H9 (cell line): ENCODE measurements at regions not wholly inside any gene's neighbourhood (a gene's known extent, or its start where the extent isn't known, plus 50 kb on each side); places are given as distances from the start of the nearest gene placed in this dataset.

ENCODE experiments used
- DNase-seq: peaks from one replicate; pipeline ENCODE4 v3.0.0-alpha.2; 2017
- H2AFZ ChIP-seq: one replicate; pipeline ENCODE4 v1.6.1; 2013; ENCODE audit warnings: mild to moderate bottlenecking, low read length, control low read depth, moderate library complexity
- H2AK5ac ChIP-seq: 2 replicates; pipeline ENCODE4 v1.6.1; 2013; ENCODE audit warnings: low read length, control low read depth, mixed read lengths; ENCODE audit not compliant: insufficient read length
- H2BK120ac ChIP-seq: one replicate; pipeline ENCODE4 v1.6.1; 2013; ENCODE audit warnings: low read depth, mild to moderate bottlenecking, low read length, control low read depth, inconsistent platforms; ENCODE audit not compliant: poor library complexity, severe bottlenecking
- H2BK12ac ChIP-seq: 2 replicates; pipeline ENCODE4 v1.6.1; 2013; ENCODE audit warnings: low read length, control low read depth, mixed read lengths, low read depth; ENCODE audit not compliant: insufficient read length
- H2BK15ac ChIP-seq: 2 replicates; pipeline ENCODE4 v1.6.1; 2013; ENCODE audit warnings: low read depth, low read length, control low read depth
- H2BK20ac ChIP-seq: one replicate; pipeline ENCODE4 v1.6.1; 2013; ENCODE audit warnings: low read depth, mild to moderate bottlenecking, low read length, control low read depth, inconsistent platforms; ENCODE audit not compliant: poor library complexity, severe bottlenecking
- H2BK5ac ChIP-seq: 2 replicates; pipeline ENCODE4 v1.6.1; 2013; ENCODE audit warnings: low read length, control low read depth, mixed read lengths; ENCODE audit not compliant: insufficient read length
- H3K14ac ChIP-seq: 2 replicates; pipeline ENCODE4 v1.6.1; 2013; ENCODE audit warnings: low read length, control low read depth; ENCODE audit not compliant: insufficient read depth
- H3K18ac ChIP-seq: 2 replicates; pipeline ENCODE4 v1.6.1; 2013; ENCODE audit warnings: low read depth, mild to moderate bottlenecking, mixed read lengths, low read length, control low read depth; ENCODE audit not compliant: insufficient read length
- H3K23ac ChIP-seq: 2 replicates; pipeline ENCODE4 v1.6.1; 2013; ENCODE audit warnings: low read length, control low read depth, mixed read lengths, low read depth; ENCODE audit not compliant: insufficient read length
- H3K23me2 ChIP-seq: 2 replicates; pipeline ENCODE4 v1.6.1; 2013; ENCODE audit warnings: low read depth, mild to moderate bottlenecking, mixed read lengths, low read length, control low read depth; ENCODE audit not compliant: insufficient read length, poor library complexity, severe bottlenecking
- H3K27ac ChIP-seq: 2 replicates; pipeline ENCODE4 v1.5.1; 2013; ENCODE audit warnings: low read length, control low read depth, mixed read lengths, low read depth; ENCODE audit not compliant: insufficient read length
- H3K27me3 ChIP-seq: 2 replicates; pipeline ENCODE4 v1.6.1; 2013; ENCODE audit warnings: low read length, control low read depth, inconsistent platforms; ENCODE audit not compliant: insufficient read depth
- H3K4ac ChIP-seq: 2 replicates; pipeline ENCODE4 v1.6.1; 2013; ENCODE audit warnings: low read depth, mild to moderate bottlenecking, control low read depth, inconsistent platforms, low read length, moderate library complexity
- H3K4me1 ChIP-seq: 2 replicates; pipeline ENCODE4 v1.6.1; 2013; ENCODE audit warnings: low read length, control low read depth, inconsistent platforms; ENCODE audit not compliant: insufficient read depth
- H3K4me2 ChIP-seq: 2 replicates; pipeline ENCODE4 v1.6.1; 2013; ENCODE audit warnings: low read length, control low read depth, mixed read lengths; ENCODE audit not compliant: insufficient read length, insufficient read depth
- H3K56ac ChIP-seq: 2 replicates; pipeline ENCODE4 v1.6.1; 2013; ENCODE audit warnings: low read depth, mild to moderate bottlenecking, mixed read lengths, low read length, control low read depth; ENCODE audit not compliant: insufficient read length
- H3K79me1 ChIP-seq: 2 replicates; pipeline ENCODE4 v1.6.1; 2013; ENCODE audit warnings: low read depth, mild to moderate bottlenecking, moderate library complexity, low read length, control low read depth, inconsistent platforms; ENCODE audit not compliant: insufficient read depth, poor library complexity, severe bottlenecking
- H3K79me2 ChIP-seq: 2 replicates; pipeline ENCODE4 v1.6.1; 2013; ENCODE audit warnings: low read length, control low read depth, inconsistent platforms; ENCODE audit not compliant: insufficient read depth
- H3K9ac ChIP-seq: 2 replicates; pipeline ENCODE4 v1.6.1; 2013; ENCODE audit warnings: low read length, control low read depth, mixed read lengths; ENCODE audit not compliant: insufficient read length; ENCODE audit errors: extremely low read depth
- H3K9me3 ChIP-seq: one replicate; pipeline ENCODE4 v1.6.1; 2013; ENCODE audit warnings: low read depth, low read length, inconsistent platforms; ENCODE audit not compliant: control insufficient read depth
- H3T11ph ChIP-seq: one replicate; pipeline ENCODE4 v1.6.1; 2013; ENCODE audit warnings: mild to moderate bottlenecking, low read length, control low read depth, inconsistent platforms
- H4K20me1 ChIP-seq: one replicate; pipeline ENCODE4 v1.6.1; 2013; ENCODE audit not compliant: control insufficient read depth, insufficient read length, insufficient read depth
- H4K5ac ChIP-seq: 2 replicates; pipeline ENCODE4 v1.6.1; 2013; ENCODE audit warnings: low read depth, mild to moderate bottlenecking, mixed read lengths, low read length, control low read depth; ENCODE audit not compliant: insufficient read length
- H4K8ac ChIP-seq: replicated peaks from 2 replicates; pipeline ENCODE4 v1.6.1; 2013; ENCODE audit warnings: low read length, control low read depth, mixed read lengths, low read depth; ENCODE audit not compliant: insufficient read length
- H4K91ac ChIP-seq: 2 replicates; pipeline ENCODE4 v1.6.1; 2013; ENCODE audit warnings: low read depth, mild to moderate bottlenecking, moderate library complexity, mixed read lengths, low read length, control low read depth; ENCODE audit not compliant: insufficient read length
- H3K27ac Mint-ChIP-seq, 3 experiments: 2 replicates in 2 of 3; 3 replicates in 1 of 3; pipeline ENCODE4 v1.8.0; 2020 to 2021; ENCODE audit warnings: mixed read lengths in 3 of 3, mild to moderate bottlenecking in 1 of 3, moderate library complexity in 1 of 3
- H3K27me3 Mint-ChIP-seq: 2 replicates; pipeline ENCODE4 v1.8.0; 2021; ENCODE audit warnings: low read depth, mild to moderate bottlenecking, moderate library complexity, mixed read lengths
- H3K36me3 Mint-ChIP-seq, 3 experiments: 2 replicates in 2 of 3; 3 replicates in 1 of 3; pipeline ENCODE4 v1.8.0; 2020 to 2021; ENCODE audit warnings: low read depth in 3 of 3, mixed read lengths in 3 of 3; ENCODE audit not compliant: insufficient read depth in 1 of 3
- H3K4me1 Mint-ChIP-seq, 2 experiments: 2 replicates each; pipeline ENCODE4 v1.8.0; 2020; ENCODE audit warnings: mixed read lengths in 2 of 2
- H3K4me3 Mint-ChIP-seq, 2 experiments: 2 replicates in 1 of 2; 3 replicates in 1 of 2; pipeline ENCODE4 v1.8.0; 2020 to 2021; ENCODE audit warnings: mild to moderate bottlenecking in 2 of 2, mixed read lengths in 2 of 2, moderate library complexity in 1 of 2
- H3K9me3 Mint-ChIP-seq, 2 experiments: 2 replicates in 1 of 2; 3 replicates in 1 of 2; pipeline ENCODE4 v1.8.0; 2020; ENCODE audit warnings: mild to moderate bottlenecking in 2 of 2, mixed read lengths in 2 of 2, moderate library complexity in 1 of 2
- CTCF ChIP-seq: fragments of 200-600 bp; sonication (generic); conservative IDR thresholded peaks from 3 replicates; pipeline ENCODE4 v1.8.0; 2021; ENCODE audit warnings: antibody characterized with exemption, mild to moderate bottlenecking
- WGBS: extraction: QIAGEN DNeasy Blood & Tissue Kit; methylation state at CpG from one replicate; pipeline ENCODE4 v1.1.7; 2013; ENCODE audit warnings: missing lambda C conversion rate, low lambda C conversion rate, mixed read lengths; ENCODE audit not compliant: insufficient read length; ENCODE audit errors: extremely low coverage; 5-methylcytosine and 5-hydroxymethylcytosine counted together

- Histone ChIP-seq H3K23ac (no peak overlapping the region), H3K23me2 (no peaks in the 10 kb centered on the region), H3K79me1 (no peaks in the 10 kb centered on the region), H3K56ac (no peak overlapping the region), H2BK12ac (no peak overlapping the region), H4K8ac (no peak overlapping the region), H2AK5ac (no peak overlapping the region), H2BK15ac (no peak overlapping the region), H3K18ac (no peak overlapping the region), H3K27ac (no peak overlapping the region), H2BK20ac (no peak overlapping the region), H3K4me1 (no peaks in the 10 kb centered on the region), H2BK120ac (no peak overlapping the region), H4K20me1 (no peaks in the 10 kb centered on the region), H3K79me2 (no peaks in the 10 kb centered on the region), H2BK5ac (no peak overlapping the region), H3K9me3 (no peaks in the 10 kb centered on the region), H3K9ac (no peak overlapping the region), H3K4ac (no peak overlapping the region), H3K14ac (no peak overlapping the region), H3K4me2 (no peak overlapping the region), H4K5ac (no peak overlapping the region), H4K91ac (no peak overlapping the region), H2AFZ (no peak overlapping the region), H3K27me3 (no peaks in the 10 kb centered on the region), H3T11ph (no peak overlapping the region)
- TF ChIP-seq CTCF = no peak
- DNase-seq = no peak
- Mint-ChIP-seq H3K27me3 (no peaks in the 10 kb centered on the region), H3K36me3 (no peaks in the 10 kb centered on the region), H3K9me3 (no peaks in the 10 kb centered on the region), H3K4me3 (no peak overlapping the region), H3K27ac (no peak overlapping the region), H3K4me1 (no peaks in the 10 kb centered on the region)
- no CpG with 5 or more reads among the region's 3 CpGs for WGBS
Observed at GRCh38 chr11:91164452-91164822, 941.6 kb upstream of the CHORDC1 start.
